Kidney epithelial cell (primary cell): ENCODE measurements at regions not wholly inside any gene's neighbourhood (a gene's known extent, or its start where the extent isn't known, plus 50 kb on each side); places are given as distances from the start of the nearest gene placed in this dataset.

Experiments
- DNase-seq: peaks from one replicate; pipeline ENCODE4 v3.0.0-alpha.2; 2010; ENCODE audit warnings: low read depth
- H3K27me3 ChIP-seq: 2 replicates; pipeline ENCODE4 v1.6.0; 2011; ENCODE audit warnings: low read length; ENCODE audit not compliant: control insufficient read depth, insufficient read depth
- H3K36me3 ChIP-seq: 2 replicates; pipeline ENCODE4 v1.5.1; 2011; ENCODE audit warnings: low read length; ENCODE audit not compliant: control insufficient read depth, insufficient read depth
- H3K4me3 ChIP-seq: 2 replicates; pipeline ENCODE4 v1.5.1; 2011; ENCODE audit warnings: low read depth, mild to moderate bottlenecking, control low read depth, low read length
- TF ChIP-seq, protein P1 (sequence below): IDR thresholded peaks from 2 replicates; pipeline ENCODE4 v1.5.1; 2011; ENCODE audit warnings: mild to moderate bottlenecking, moderate library complexity, low read length, control low read depth, inconsistent platforms; ENCODE audit not compliant: insufficient read depth, poor library complexity, severe bottlenecking

DNA sequence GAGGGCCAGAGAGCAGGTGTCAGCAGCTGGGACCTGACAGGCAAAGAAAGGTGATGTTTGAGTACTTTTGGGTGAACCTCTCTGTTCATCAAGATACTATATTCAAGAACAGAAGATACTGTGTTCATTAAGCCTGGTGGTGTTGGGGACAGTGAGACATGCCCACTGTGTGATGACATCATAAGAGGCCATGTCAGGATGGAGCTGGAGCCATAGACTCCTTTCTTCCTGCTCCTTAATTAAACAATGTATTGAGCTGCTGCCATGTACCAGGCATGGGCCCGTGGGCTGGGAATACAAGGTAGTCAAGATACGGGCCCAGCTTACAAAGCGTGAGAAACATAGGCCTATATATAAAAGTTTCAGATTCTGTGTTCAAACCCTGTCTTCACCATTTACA lies 435.4 kb downstream of the RPS6KC1 start:
- H3K27me3 ChIP-seq = no peaks in the 10 kb centered on the region
- DNase-seq = no peak
- H3K36me3 ChIP-seq = no peaks in the 10 kb centered on the region
- no peak overlapping the region for H3K4me3 ChIP-seq
- TF ChIP-seq, protein P1, sequence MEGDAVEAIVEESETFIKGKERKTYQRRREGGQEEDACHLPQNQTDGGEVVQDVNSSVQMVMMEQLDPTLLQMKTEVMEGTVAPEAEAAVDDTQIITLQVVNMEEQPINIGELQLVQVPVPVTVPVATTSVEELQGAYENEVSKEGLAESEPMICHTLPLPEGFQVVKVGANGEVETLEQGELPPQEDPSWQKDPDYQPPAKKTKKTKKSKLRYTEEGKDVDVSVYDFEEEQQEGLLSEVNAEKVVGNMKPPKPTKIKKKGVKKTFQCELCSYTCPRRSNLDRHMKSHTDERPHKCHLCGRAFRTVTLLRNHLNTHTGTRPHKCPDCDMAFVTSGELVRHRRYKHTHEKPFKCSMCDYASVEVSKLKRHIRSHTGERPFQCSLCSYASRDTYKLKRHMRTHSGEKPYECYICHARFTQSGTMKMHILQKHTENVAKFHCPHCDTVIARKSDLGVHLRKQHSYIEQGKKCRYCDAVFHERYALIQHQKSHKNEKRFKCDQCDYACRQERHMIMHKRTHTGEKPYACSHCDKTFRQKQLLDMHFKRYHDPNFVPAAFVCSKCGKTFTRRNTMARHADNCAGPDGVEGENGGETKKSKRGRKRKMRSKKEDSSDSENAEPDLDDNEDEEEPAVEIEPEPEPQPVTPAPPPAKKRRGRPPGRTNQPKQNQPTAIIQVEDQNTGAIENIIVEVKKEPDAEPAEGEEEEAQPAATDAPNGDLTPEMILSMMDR = no peak

DNA sequence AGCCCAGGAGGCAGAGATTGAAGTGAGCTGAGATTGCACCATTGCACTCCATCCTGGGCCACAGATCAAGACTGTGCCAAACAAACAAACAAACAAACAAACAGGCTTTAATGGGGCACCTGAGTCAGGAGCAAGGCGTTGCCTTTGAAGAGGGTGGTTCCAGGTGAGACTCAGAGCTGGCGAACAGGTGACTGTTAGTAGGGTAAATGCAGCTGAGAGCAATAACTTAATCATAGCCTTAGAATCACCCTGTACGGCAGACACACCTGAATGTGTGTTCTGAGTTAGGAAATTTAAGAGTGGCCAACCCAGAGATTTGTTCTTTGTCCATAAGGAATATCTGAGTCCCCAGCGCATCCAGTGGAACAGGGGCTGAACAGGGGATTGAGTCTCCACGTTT lies 440.4 kb downstream of the RPS6KC1 start:
- no peak for DNase-seq
- no peaks in the 10 kb centered on the region for H3K36me3 ChIP-seq
- no peaks in the 10 kb centered on the region for H3K27me3 ChIP-seq
- TF ChIP-seq, protein P1 = no peak
- no peak overlapping the region for H3K4me3 ChIP-seq

DNA sequence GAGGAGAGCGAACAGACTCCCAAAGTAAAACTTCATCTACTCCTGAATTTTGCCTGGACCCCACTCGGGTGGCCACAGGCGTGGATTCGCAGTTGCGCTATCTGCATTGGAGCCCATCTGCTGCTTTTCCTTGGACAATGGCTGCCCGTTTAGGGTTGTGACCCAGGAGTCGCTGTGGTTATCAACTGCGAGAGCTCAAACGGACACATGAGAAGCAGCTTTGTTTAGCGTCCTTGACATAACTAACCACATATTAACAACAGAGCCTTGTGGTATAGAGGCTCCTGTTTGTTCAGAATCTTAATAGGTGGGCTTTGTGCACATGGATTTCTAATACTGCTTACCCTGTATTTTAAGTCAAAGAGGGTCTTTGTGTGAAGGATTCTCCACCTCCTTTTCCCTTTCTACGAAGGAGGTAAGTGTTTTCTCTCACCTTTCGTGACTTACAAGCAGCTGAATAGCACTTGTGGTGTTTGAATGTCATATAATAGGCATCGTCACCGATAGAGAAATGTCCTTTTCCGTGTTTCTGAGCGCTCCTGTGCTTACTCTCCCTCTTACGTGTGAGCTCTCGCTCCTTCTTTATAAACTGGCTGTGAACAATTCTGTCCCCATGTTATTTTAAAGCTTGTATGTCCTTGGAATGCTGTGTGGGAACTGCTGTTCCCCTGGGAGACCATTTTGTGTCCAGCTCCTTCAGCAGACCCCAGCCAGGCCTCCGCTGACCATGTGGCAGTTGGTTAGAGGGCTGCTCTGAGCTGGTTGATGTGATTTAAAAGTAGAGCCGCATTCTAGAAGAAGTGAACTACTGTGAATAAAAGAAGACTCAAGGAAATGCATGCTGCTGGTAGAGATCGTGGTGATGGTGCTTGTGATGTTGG lies 441.4 kb downstream of the RPS6KC1 start:
- no peaks in the 10 kb centered on the region for H3K27me3 ChIP-seq
- no peaks in the 10 kb centered on the region for H3K36me3 ChIP-seq
- TF ChIP-seq, protein P1 = no peak
- DNase-seq = no peak
- no peak overlapping the region for H3K4me3 ChIP-seq

DNA sequence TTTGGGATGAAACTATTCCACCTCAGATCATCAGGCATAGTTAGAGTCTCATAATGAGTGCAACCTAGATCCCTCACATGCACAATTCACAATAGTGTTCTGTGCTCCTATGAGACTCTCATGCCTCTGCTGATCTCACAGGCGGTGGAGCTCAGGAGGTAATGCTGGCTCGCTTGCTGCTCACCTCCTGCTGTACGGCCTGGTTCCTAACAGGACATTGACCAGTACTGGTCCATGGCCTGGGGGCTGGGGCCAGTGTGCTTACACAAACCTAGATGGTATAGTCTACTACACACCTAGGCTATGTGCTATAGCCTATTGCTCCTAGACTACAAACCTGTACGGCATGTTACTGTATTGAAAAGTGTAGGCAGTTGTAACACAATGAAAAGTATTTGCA lies 448.4 kb downstream of the RPS6KC1 start:
- DNase-seq = no peak
- no peaks in the 10 kb centered on the region for H3K27me3 ChIP-seq
- H3K36me3 ChIP-seq = no peaks in the 10 kb centered on the region
- TF ChIP-seq, protein P1 = no peak
- H3K4me3 ChIP-seq = no peak overlapping the region

DNA sequence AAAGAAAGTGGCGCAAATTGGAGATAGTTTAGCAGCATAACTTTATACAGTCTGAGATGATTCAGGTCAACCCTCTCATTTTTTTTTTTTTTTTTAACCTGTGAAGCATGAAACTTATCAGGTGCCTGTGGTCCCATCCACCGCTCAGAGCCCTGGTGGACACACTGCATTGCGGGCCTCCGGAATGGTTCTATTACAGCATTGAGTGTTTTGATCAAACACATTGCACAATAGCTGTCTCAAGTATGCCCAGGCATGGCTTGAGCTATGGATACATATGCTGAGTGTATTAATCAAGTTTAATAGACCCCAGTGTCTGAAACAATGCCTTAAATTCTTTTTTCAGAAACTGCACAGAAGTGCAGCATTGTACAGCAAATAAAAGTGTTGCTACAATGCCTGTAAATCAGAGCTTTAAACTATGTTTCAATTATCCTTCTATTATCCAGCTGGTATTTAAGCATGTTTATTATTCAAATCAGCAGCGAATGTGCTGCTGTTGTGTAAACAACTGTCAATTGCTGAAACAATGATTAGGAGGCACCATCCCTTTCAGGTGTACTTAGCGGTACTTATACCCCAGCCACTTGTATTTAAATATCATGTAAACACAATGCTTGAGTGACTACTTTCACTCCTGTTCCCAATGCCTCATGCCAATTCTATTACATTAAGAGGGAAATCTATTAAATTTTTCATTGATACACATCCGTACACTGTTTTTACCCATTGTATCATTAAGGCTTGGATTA lies 456.6 kb downstream of the RPS6KC1 start:
- Histone ChIP-seq H3K27me3 (no peaks in the 10 kb centered on the region), H3K4me3 (no peak overlapping the region), H3K36me3 (no peaks in the 10 kb centered on the region)
- TF ChIP-seq, protein P1 = no peak
- DNase-seq = no peak

DNA sequence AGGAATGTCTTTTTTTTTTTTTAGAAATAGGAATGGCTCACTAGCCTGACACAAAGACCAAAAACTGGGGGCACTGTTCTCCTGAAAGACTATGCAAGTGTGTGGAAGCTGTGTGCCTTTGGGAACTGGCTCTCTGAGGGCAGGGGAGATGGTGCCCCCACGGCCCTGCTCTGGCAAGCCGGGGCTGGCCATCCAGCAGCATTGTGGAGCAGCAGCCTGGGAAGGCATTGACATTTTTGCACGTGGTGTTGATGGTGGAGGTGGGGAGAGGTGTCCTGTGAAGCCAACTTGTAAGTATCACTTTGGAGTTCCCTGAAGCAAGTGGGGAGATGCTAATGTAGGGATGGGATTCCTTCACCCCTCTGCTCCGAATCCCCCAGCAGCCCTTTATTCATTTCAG lies 460.1 kb downstream of the RPS6KC1 start:
- TF ChIP-seq, protein P1 = no peak
- no peak for DNase-seq
- H3K27me3 ChIP-seq = no peaks in the 10 kb centered on the region
- H3K36me3 ChIP-seq = no peaks in the 10 kb centered on the region
- no peak overlapping the region for H3K4me3 ChIP-seq
